SK-N-SH (cell line): ENCODE measurements at regions not wholly inside any gene's neighbourhood (a gene's known extent, or its start where the extent isn't known, plus 50 kb on each side); places are given as distances from the start of the nearest gene placed in this dataset.

Source experiments
- CTCF ChIA-PET: fragments of 300-600, 350-600 bp; formaldehyde crosslinking; extraction: SDS; loops from one replicate; lab custom pipeline; 2021; lab: Yijun Ruan, JAX
- POLR2A ChIA-PET: fragments of 350-600 bp; sonication (Branson Sonifier 250); formaldehyde crosslinking; extraction: SDS; loops from one replicate; lab custom pipeline; 2020; ENCODE audit warnings: antibody characterized with exemption, inconsistent platforms; lab: Yijun Ruan, JAX
- DNase-seq: peaks from one replicate; pipeline ENCODE4 v3.0.0; 2012
- H2AFZ ChIP-seq: fragments of 200-600 bp; sonication (generic); 2 replicates; pipeline ENCODE4 v1.8.1; 2016; ENCODE audit warnings: antibody characterized with exemption, mild to moderate bottlenecking, low read depth
- H3F3A ChIP-seq: fragments of 200-600 bp; sonication (generic); replicated peaks from 2 replicates; pipeline ENCODE3; 2016; ENCODE audit warnings: antibody characterized with exemption, mild to moderate bottlenecking; ENCODE audit not compliant: insufficient read depth
- H3K27ac ChIP-seq, 2 experiments: fragments of 200-500 bp in 1 of 2; fragments of 200-600 bp in 1 of 2; sonication (Bioruptor generic) in 1 of 2; sonication (generic), shearing (Covaris generic) in 1 of 2; 2 replicates each; pipeline versions ENCODE4 v1.5.1 to v1.6.1; 2014 to 2016; ENCODE audit warnings: low read depth in 2 of 2, inconsistent platforms in 1 of 2, low read length in 1 of 2, mild to moderate bottlenecking in 1 of 2, mixed read lengths in 1 of 2
- H3K27me3 ChIP-seq: fragments of 200-600 bp; sonication (generic), shearing (Covaris generic); 2 replicates; pipeline ENCODE4 v1.6.1; 2016; ENCODE audit warnings: mixed run types; ENCODE audit not compliant: insufficient read depth
- H3K36me3 ChIP-seq, 2 experiments: fragments of 200-500 bp in 1 of 2; fragments of 200-600 bp in 1 of 2; sonication (Bioruptor generic) in 1 of 2; sonication (generic) in 1 of 2; replicated peaks in 1 of 2; 2 replicates each; pipeline versions ENCODE3 to v1.5.1; 2014 to 2016; ENCODE audit warnings: low read length in 1 of 2, mild to moderate bottlenecking in 1 of 2; ENCODE audit not compliant: insufficient read depth in 2 of 2, control insufficient read depth in 1 of 2
- H3K4me1 ChIP-seq, 2 experiments: fragments of 200-500 bp in 1 of 2; fragments of 200-600 bp in 1 of 2; sonication (Bioruptor generic) in 1 of 2; sonication (generic), shearing (Covaris generic) in 1 of 2; 2 replicates each; pipeline versions ENCODE4 v1.5.1 to v1.6.1; 2014 to 2016; ENCODE audit warnings: low read depth in 1 of 2, low read length in 1 of 2, mixed run types in 1 of 2; ENCODE audit not compliant: insufficient read depth in 2 of 2, control insufficient read depth in 1 of 2
- H3K4me2 ChIP-seq: fragments of 200-600 bp; sonication (generic), shearing (Covaris generic); 2 replicates; pipeline ENCODE4 v1.6.1; 2017; ENCODE audit warnings: mixed run types
- H3K4me3 ChIP-seq, 2 experiments: fragments of 200-500 bp in 1 of 2; fragments of 200-600 bp in 1 of 2; sonication (Bioruptor generic) in 1 of 2; sonication (generic), shearing (Covaris generic) in 1 of 2; 2 replicates each; pipeline versions ENCODE4 v1.5.1 to v1.8.1; 2014 to 2016; ENCODE audit warnings: low read depth in 2 of 2, inconsistent platforms in 1 of 2, low read length in 1 of 2, mild to moderate bottlenecking in 1 of 2, mixed read lengths in 1 of 2, moderate library complexity in 1 of 2
- H3K79me2 ChIP-seq: fragments of 200-600 bp; sonication (generic); 2 replicates; pipeline ENCODE4 v1.8.1; 2017; ENCODE audit warnings: mild to moderate bottlenecking; ENCODE audit not compliant: insufficient read depth
- H3K9ac ChIP-seq: fragments of 200-600 bp; sonication (generic); 2 replicates; pipeline ENCODE4 v1.6.1; 2017; ENCODE audit warnings: mixed run types
- H3K9me2 ChIP-seq: fragments of 200-600 bp; sonication (generic); 2 replicates; pipeline ENCODE4 v1.6.1; 2017; ENCODE audit warnings: mixed run types
- H3K9me3 ChIP-seq: fragments of 200-600 bp; sonication (generic); 2 replicates; pipeline ENCODE4 v1.6.1; 2017; ENCODE audit warnings: mixed run types, mild to moderate bottlenecking, moderate library complexity
- H4K20me1 ChIP-seq: fragments of 200-600 bp; sonication (generic); 2 replicates; pipeline ENCODE4 v1.6.1; 2017; ENCODE audit warnings: mild to moderate bottlenecking, mixed run types; ENCODE audit not compliant: insufficient read depth
- CTCF ChIP-seq: fragments of 200-600 bp; sonication (generic); IDR thresholded peaks from 2 replicates; pipeline ENCODE4 v1.6.1; 2017; ENCODE audit warnings: antibody characterized with exemption, mild to moderate bottlenecking, moderate library complexity
- ELF1 ChIP-seq: IDR thresholded peaks from 2 replicates; pipeline ENCODE4 v1.4.0; 2012
- EP300 ChIP-seq, 2 experiments: IDR thresholded peaks; 2 replicates each; pipeline versions ENCODE4 v1.4.0 to v1.6.1; 2012; ENCODE audit warnings: borderline replicate concordance in 1 of 2, low read depth in 1 of 2, low read length in 1 of 2
- EZH2phosphoT487 ChIP-seq: fragments of 200-600 bp; sonication (generic); IDR thresholded peaks from 2 replicates; pipeline ENCODE4 v1.6.1; 2017; ENCODE audit warnings: low read depth, mixed run types, mild to moderate bottlenecking, antibody characterized with exemption, moderate library complexity, borderline replicate concordance
- FOSL2 ChIP-seq: IDR thresholded peaks from 2 replicates; pipeline ENCODE4 v1.4.0; 2012; ENCODE audit warnings: low read depth, mild to moderate bottlenecking, moderate library complexity, borderline replicate concordance
- GABPA ChIP-seq: IDR thresholded peaks from 2 replicates; pipeline ENCODE4 v1.4.0; 2012; ENCODE audit warnings: low read depth, mild to moderate bottlenecking
- GATA2 ChIP-seq: sonication (generic); formaldehyde crosslinking; IDR thresholded peaks from 2 replicates; pipeline ENCODE4 v1.5.0; 2020; ENCODE audit warnings: mild to moderate bottlenecking, missing genetic modification reagents
- JUND ChIP-seq: IDR thresholded peaks from 2 replicates; pipeline ENCODE4 v1.4.0; 2012
- MEF2A ChIP-seq: IDR thresholded peaks from 2 replicates; pipeline ENCODE4 v1.4.0; 2012; ENCODE audit warnings: low read depth, borderline replicate concordance
- NRF1 ChIP-seq: IDR thresholded peaks from 2 replicates; pipeline ENCODE4 v1.6.1; 2012; ENCODE audit warnings: low read depth, mild to moderate bottlenecking, low read length
- RAD21 ChIP-seq: IDR thresholded peaks from 2 replicates; pipeline ENCODE4 v1.6.1; 2012; ENCODE audit warnings: mild to moderate bottlenecking, low read length
- TCF12 ChIP-seq: IDR thresholded peaks from 2 replicates; pipeline ENCODE4 v1.4.0; 2012
- TEAD4 ChIP-seq: IDR thresholded peaks from 2 replicates; pipeline ENCODE4 v1.4.0; 2012; ENCODE audit warnings: mild to moderate bottlenecking, borderline replicate concordance; ENCODE audit not compliant: insufficient read depth
- USF1 ChIP-seq: IDR thresholded peaks from 2 replicates; pipeline ENCODE4 v1.4.0; 2012; ENCODE audit warnings: low read depth, borderline replicate concordance
- WGBS: methylation state at CpG from one replicate; pipeline ENCODE4 v1.1.6; 2017; ENCODE audit warnings: low lambda C conversion rate; 5-methylcytosine and 5-hydroxymethylcytosine counted together
- TF ChIP-seq, protein P1 (sequence below): IDR thresholded peaks from 2 replicates; pipeline ENCODE4 v1.4.0; 2012; ENCODE audit warnings: low read depth
- TF ChIP-seq, protein P2 (sequence below): IDR thresholded peaks from 2 replicates; pipeline ENCODE4 v1.4.0; 2012; ENCODE audit warnings: low read depth, borderline replicate concordance

DNA sequence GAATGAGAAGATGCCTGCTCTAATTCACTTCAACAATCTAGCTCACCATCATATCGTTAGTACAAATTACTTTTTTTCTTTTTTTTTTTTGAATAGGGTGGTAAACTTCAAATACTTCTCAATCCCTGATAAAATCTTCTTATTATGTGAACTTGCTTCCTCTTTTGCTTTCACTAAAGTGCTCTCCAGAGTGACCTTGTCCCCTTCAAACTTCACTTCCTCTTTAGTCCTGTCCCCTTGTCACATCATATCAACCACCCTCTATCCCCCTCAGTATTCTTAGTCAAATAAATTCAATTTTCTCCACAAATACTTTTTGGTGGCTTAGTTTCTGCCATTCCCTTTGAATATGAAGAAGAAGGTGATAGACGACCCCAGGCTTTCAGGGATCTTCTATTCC lies 124.9 kb upstream of the PLXNA2 start:
- ChIA-PET POLR2A (no interaction called here), CTCF (interaction anchor here (0.8 kb wide), 1 partner anchor 12 kb away, joined by 3 read pairs; no protein-coding TSS in a partner anchor)
- Histone ChIP-seq H3K9me2 (no peaks in the 10 kb centered on the region), H3K9me3 (no peaks in the 10 kb centered on the region), H3K36me3 (no peaks in the 10 kb centered on the region), H3K4me3 (no peak overlapping the region), H3K4me2 (no peak overlapping the region), H4K20me1 (no peaks in the 10 kb centered on the region), H3K27ac (no peak overlapping the region), H3K9ac (no peak overlapping the region), H3K79me2 (no peaks in the 10 kb centered on the region), H3F3A (no peaks in the 10 kb centered on the region), H3K4me1 (no peaks in the 10 kb centered on the region; a peak in 1 of 4 replicates), H2AFZ (no peak overlapping the region), H3K27me3 (no peaks in the 10 kb centered on the region)
- 26% methylated on average over 2 of the region's 2 CpGs for WGBS
- no peak for DNase-seq
- TF ChIP-seq RAD21 (no peak), EP300 (IDR thresholded peaks at IDR 0.05; ENCODE audit: borderline replicate concordance in 1 of 2, low read depth in 1 of 2, low read length in 1 of 2) (no peak), USF1 (no peak), TCF12 (no peak), NRF1 (no peak), GABPA (no peak), EZH2phosphoT487 (no peak), JUND (no peak), ELF1 (no peak), CTCF (no peak), TEAD4 (no peak), FOSL2 (no peak), GATA2 (CRISPR knock-in tag) (no peak), MEF2A (no peak)
- TF ChIP-seq, protein P1, sequence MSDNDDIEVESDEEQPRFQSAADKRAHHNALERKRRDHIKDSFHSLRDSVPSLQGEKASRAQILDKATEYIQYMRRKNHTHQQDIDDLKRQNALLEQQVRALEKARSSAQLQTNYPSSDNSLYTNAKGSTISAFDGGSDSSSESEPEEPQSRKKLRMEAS, result no peak
- TF ChIP-seq, protein P2, sequence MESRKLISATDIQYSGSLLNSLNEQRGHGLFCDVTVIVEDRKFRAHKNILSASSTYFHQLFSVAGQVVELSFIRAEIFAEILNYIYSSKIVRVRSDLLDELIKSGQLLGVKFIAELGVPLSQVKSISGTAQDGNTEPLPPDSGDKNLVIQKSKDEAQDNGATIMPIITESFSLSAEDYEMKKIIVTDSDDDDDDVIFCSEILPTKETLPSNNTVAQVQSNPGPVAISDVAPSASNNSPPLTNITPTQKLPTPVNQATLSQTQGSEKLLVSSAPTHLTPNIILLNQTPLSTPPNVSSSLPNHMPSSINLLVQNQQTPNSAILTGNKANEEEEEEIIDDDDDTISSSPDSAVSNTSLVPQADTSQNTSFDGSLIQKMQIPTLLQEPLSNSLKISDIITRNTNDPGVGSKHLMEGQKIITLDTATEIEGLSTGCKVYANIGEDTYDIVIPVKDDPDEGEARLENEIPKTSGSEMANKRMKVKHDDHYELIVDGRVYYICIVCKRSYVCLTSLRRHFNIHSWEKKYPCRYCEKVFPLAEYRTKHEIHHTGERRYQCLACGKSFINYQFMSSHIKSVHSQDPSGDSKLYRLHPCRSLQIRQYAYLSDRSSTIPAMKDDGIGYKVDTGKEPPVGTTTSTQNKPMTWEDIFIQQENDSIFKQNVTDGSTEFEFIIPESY, result no peak
